GM21447 (cell line): ENCODE measurements at regions not wholly inside any gene's neighbourhood (a gene's known extent, or its start where the extent isn't known, plus 50 kb on each side); places are given as distances from the start of the nearest gene placed in this dataset.
"Not testable (repeated sequence)": the region's sequence is repeated elsewhere in the genome, so short reads cannot be mapped to it uniquely, and the experiment has no call there.

Experiments used
- ATAC-seq: cut with Tn5 transposase; IDR thresholded peaks from one replicate; pipeline ENCODE4 v1.9.1; 2021; ENCODE audit not compliant: unreplicated experiment

GRCh38 chr14:28629328-28630004, 137.1 kb upstream of the FOXG1 start:
- ATAC-seq: no peak

- no peak for ATAC-seq
Observed at GRCh38 chr14:28630100-28630499, 136.5 kb upstream of the FOXG1 start.

- ATAC-seq: no peak
Observed at GRCh38 chr14:28635387-28635786, 131.2 kb upstream of the FOXG1 start.

GRCh38 chr14:28635816-28636215, 130.8 kb upstream of the FOXG1 start:
- ATAC-seq: not testable (repeated sequence)

- not testable (repeated sequence) for ATAC-seq
Observed at GRCh38 chr14:28641189-28641588, 125.4 kb upstream of the FOXG1 start.

GRCh38 chr14:28651148-28651547, 115.4 kb upstream of the FOXG1 start:
- ATAC-seq: no peak

GRCh38 chr14:28652782-28653181, 113.8 kb upstream of the FOXG1 start:
- no peak for ATAC-seq

GRCh38 chr14:28653521-28653920, 113.1 kb upstream of the FOXG1 start:
- ATAC-seq: no peak

GRCh38 chr14:28656704-28657255, 109.8 kb upstream of the FOXG1 start:
- no peak for ATAC-seq

GRCh38 chr14:28661171-28661772, 105.3 kb upstream of the FOXG1 start:
- no peak for ATAC-seq

- no peak for ATAC-seq
Observed at GRCh38 chr14:28666961-28667360, 99.6 kb upstream of the FOXG1 start.

GRCh38 chr14:28671425-28671824, 95.2 kb upstream of the FOXG1 start:
- no peak for ATAC-seq

- ATAC-seq: no peak
Observed at GRCh38 chr14:28673056-28673455, 93.5 kb upstream of the FOXG1 start.

GRCh38 chr14:28676479-28676878, 90.1 kb upstream of the FOXG1 start:
- no peak for ATAC-seq

GRCh38 chr14:28677381-28677780, 89.2 kb upstream of the FOXG1 start:
- no peak for ATAC-seq

GRCh38 chr14:28678887-28679286, 87.7 kb upstream of the FOXG1 start:
- no peak for ATAC-seq

- ATAC-seq: no peak
Observed at GRCh38 chr14:28681681-28682080, 84.9 kb upstream of the FOXG1 start.

GRCh38 chr14:28690029-28690692, 76.4 kb upstream of the FOXG1 start:
- ATAC-seq: no peak

GRCh38 chr14:28695109-28695508, 71.5 kb upstream of the FOXG1 start:
- no peak for ATAC-seq

- no peak for ATAC-seq
Observed at GRCh38 chr14:28701733-28702132, 64.9 kb upstream of the FOXG1 start.

GRCh38 chr14:28703482-28703881, 63.1 kb upstream of the FOXG1 start:
- ATAC-seq: no peak

- no peak for ATAC-seq
Observed at GRCh38 chr14:28704153-28704552, 62.4 kb upstream of the FOXG1 start.
